ENCODE measurements at regions not wholly inside any gene's neighbourhood (a gene's known extent, or its start where the extent isn't known, plus 50 kb on each side); places are given as distances from the start of the nearest gene placed in this dataset.
"Not testable (repeated sequence)": the region's sequence is repeated elsewhere in the genome, so short reads cannot be mapped to it uniquely, and the experiment has no call there.

- DNase-seq (ENCODE audit: low spot score) = no peak
These were observed 86.2 kb upstream of the FRMPD4 start for GRCh38 chrX:12052109-12052508.

- no peak for DNase-seq (ENCODE audit: low spot score)
These were observed 80.2 kb upstream of the FRMPD4 start for GRCh38 chrX:12058087-12058486.

- DNase-seq (ENCODE audit: low spot score) = no peak
These were observed 77.6 kb upstream of the FRMPD4 start for GRCh38 chrX:12060489-12061260.

- no peak for DNase-seq (ENCODE audit: low spot score)
These were observed 73.0 kb upstream of the FRMPD4 start for GRCh38 chrX:12065251-12065650.

GRCh38 chrX:12076046-12076445 is 62.2 kb upstream of the FRMPD4 start:
- no peak for DNase-seq (ENCODE audit: low spot score)

- peak; percentile 0 for DNase-seq (ENCODE audit: low spot score)
These were observed 58.0 kb upstream of the FRMPD4 start for GRCh38 chrX:12080265-12080664.

GRCh38 chrX:12082959-12083358 is 55.3 kb upstream of the FRMPD4 start:
- not testable (repeated sequence) for DNase-seq (ENCODE audit: low spot score)
